ENCODE measurements at regions not wholly inside any gene's neighbourhood (a gene's known extent, or its start where the extent isn't known, plus 50 kb on each side); places are given as distances from the start of the nearest gene placed in this dataset.
"Not testable (repeated sequence)": the region's sequence is repeated elsewhere in the genome, so short reads cannot be mapped to it uniquely, and the experiment has no call there.

GRCh38 chr2:35976611-35977010 lies 379.0 kb upstream of the CRIM1 start:
- H3K27ac ChIP-seq (ENCODE audit: low read length): no peak overlapping the region
- no peaks in the 10 kb centered on the region for H3K9me3 ChIP-seq (ENCODE audit: control insufficient read depth, low read depth, low read length)
- H3K27me3 ChIP-seq (ENCODE audit: control insufficient read depth, insufficient read depth, low read length): no peaks in the 10 kb centered on the region
- H3K4me1 ChIP-seq (ENCODE audit: control insufficient read depth, low read depth, low read length): peaks cover 6% of the 10 kb centered on the region
- no peak overlapping the region for H3K4me3 ChIP-seq (ENCODE audit: low read length)
- H3K36me3 ChIP-seq (ENCODE audit: control insufficient read depth, low read depth, low read length): no peaks in the 10 kb centered on the region
- H3K9ac ChIP-seq (ENCODE audit: low read length): no peak overlapping the region

GRCh38 chr2:35973737-35974132 lies 381.8 kb upstream of the CRIM1 start:
- no peaks in the 10 kb centered on the region for H3K27me3 ChIP-seq (ENCODE audit: control insufficient read depth, insufficient read depth, low read length)
- peaks cover 10% of the 10 kb centered on the region for H3K4me1 ChIP-seq (ENCODE audit: control insufficient read depth, low read depth, low read length)
- no peaks in the 10 kb centered on the region for H3K36me3 ChIP-seq (ENCODE audit: control insufficient read depth, low read depth, low read length)
- no peak overlapping the region for H3K4me3 ChIP-seq (ENCODE audit: low read length)
- H3K27ac ChIP-seq (ENCODE audit: low read length): no peak overlapping the region
- no peak overlapping the region for H3K9ac ChIP-seq (ENCODE audit: low read length)
- H3K9me3 ChIP-seq (ENCODE audit: control insufficient read depth, low read depth, low read length): no peaks in the 10 kb centered on the region

GRCh38 chr2:35973132-35973736 lies 382.3 kb upstream of the CRIM1 start:
- no peak overlapping the region for H3K4me3 ChIP-seq (ENCODE audit: low read length)
- H3K36me3 ChIP-seq (ENCODE audit: control insufficient read depth, low read depth, low read length): no peaks in the 10 kb centered on the region
- no peak overlapping the region for H3K9ac ChIP-seq (ENCODE audit: low read length)
- peaks cover 10% of the 10 kb centered on the region for H3K4me1 ChIP-seq (ENCODE audit: control insufficient read depth, low read depth, low read length)
- no peaks in the 10 kb centered on the region for H3K27me3 ChIP-seq (ENCODE audit: control insufficient read depth, insufficient read depth, low read length)
- H3K9me3 ChIP-seq (ENCODE audit: control insufficient read depth, low read depth, low read length): no peaks in the 10 kb centered on the region
- H3K27ac ChIP-seq (ENCODE audit: low read length): no peak overlapping the region

- Histone ChIP-seq H3K27me3 (ENCODE audit: control insufficient read depth, insufficient read depth, low read length) (no peaks in the 10 kb centered on the region), H3K4me3 (ENCODE audit: low read length) (no peak overlapping the region), H3K9me3 (ENCODE audit: control insufficient read depth, low read depth, low read length) (no peaks in the 10 kb centered on the region), H3K27ac (ENCODE audit: low read length) (no peak overlapping the region), H3K9ac (ENCODE audit: low read length) (no peak overlapping the region), H3K4me1 (ENCODE audit: control insufficient read depth, low read depth, low read length) (no peaks in the 10 kb centered on the region), H3K36me3 (ENCODE audit: control insufficient read depth, low read depth, low read length) (no peaks in the 10 kb centered on the region)
Observed at GRCh38 chr2:35963824-35964223, 391.8 kb upstream of the CRIM1 start.

GRCh38 chr2:35963357-35963756 lies 392.2 kb upstream of the CRIM1 start:
- Histone ChIP-seq H3K27me3 (ENCODE audit: control insufficient read depth, insufficient read depth, low read length) (no peaks in the 10 kb centered on the region), H3K36me3 (ENCODE audit: control insufficient read depth, low read depth, low read length) (no peaks in the 10 kb centered on the region)

DNA sequence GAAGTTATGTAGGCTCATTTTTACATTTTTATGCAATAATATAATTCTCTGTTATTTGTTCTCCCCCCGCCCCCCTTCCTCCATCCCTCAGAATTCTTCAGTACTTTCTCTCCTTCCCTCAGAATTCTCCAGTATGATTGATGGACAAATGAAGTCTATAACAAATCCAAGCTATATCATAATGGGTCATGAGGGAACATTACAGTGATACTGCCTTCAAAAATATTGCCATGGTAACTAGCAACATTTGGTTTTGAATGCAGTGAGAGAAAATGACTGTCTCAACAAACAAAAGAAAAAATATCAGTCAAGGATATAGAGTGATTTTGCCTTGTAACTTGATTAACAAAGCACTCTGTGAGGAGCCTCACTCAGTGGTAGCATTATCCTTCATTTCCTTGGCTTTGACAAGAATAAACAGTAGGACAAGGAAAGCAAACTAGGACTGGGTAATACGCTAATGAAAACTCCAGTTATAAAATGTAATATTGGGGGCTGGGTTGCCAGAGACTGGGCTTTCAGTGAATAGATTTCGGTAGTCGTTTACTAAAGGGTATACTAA lies 392.9 kb upstream of the CRIM1 start:
- Histone ChIP-seq H3K27me3 (ENCODE audit: control insufficient read depth, insufficient read depth, low read length) (no peaks in the 10 kb centered on the region), H3K9ac (ENCODE audit: low read length) (no peak overlapping the region), H3K4me3 (ENCODE audit: low read length) (no peak overlapping the region), H3K9me3 (ENCODE audit: control insufficient read depth, low read depth, low read length) (no peaks in the 10 kb centered on the region), H3K4me1 (ENCODE audit: control insufficient read depth, low read depth, low read length) (no peaks in the 10 kb centered on the region), H3K36me3 (ENCODE audit: control insufficient read depth, low read depth, low read length) (no peaks in the 10 kb centered on the region), H3K27ac (ENCODE audit: low read length) (no peak overlapping the region)

More at GRCh38 chr2:35963357-35963756, 392.2 kb upstream of the CRIM1 start:
- Histone ChIP-seq H3K27ac (ENCODE audit: low read length) (no peak overlapping the region), H3K9ac (ENCODE audit: low read length) (no peak overlapping the region), H3K9me3 (ENCODE audit: control insufficient read depth, low read depth, low read length) (no peaks in the 10 kb centered on the region), H3K4me3 (ENCODE audit: low read length) (no peak overlapping the region), H3K4me1 (ENCODE audit: control insufficient read depth, low read depth, low read length) (no peaks in the 10 kb centered on the region)

DNA sequence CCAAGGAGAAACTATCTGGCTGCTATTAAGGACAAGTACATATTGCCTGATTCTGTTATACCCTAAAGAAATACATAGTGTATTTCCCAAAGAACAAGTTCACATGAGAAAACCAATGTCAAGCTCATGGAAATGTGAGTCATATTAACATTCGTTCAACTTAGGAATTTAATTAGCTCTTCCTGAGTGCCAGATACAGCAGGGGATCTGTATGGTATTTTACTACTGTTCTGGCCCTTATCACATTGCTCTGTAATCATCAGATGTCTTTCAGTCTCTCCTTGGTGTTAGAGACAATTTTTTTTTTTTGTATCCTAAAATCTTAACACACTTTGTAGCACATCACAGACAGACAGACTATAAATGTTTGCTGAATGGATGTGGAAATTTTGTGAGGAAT lies 395.0 kb upstream of the CRIM1 start:
- Histone ChIP-seq H3K4me3 (ENCODE audit: low read length) (no peak overlapping the region), H3K27ac (ENCODE audit: low read length) (no peak overlapping the region), H3K36me3 (ENCODE audit: control insufficient read depth, low read depth, low read length) (no peaks in the 10 kb centered on the region), H3K4me1 (ENCODE audit: control insufficient read depth, low read depth, low read length) (no peaks in the 10 kb centered on the region), H3K9me3 (ENCODE audit: control insufficient read depth, low read depth, low read length) (no peaks in the 10 kb centered on the region), H3K27me3 (ENCODE audit: control insufficient read depth, insufficient read depth, low read length) (no peaks in the 10 kb centered on the region), H3K9ac (ENCODE audit: low read length) (no peak overlapping the region)

DNA sequence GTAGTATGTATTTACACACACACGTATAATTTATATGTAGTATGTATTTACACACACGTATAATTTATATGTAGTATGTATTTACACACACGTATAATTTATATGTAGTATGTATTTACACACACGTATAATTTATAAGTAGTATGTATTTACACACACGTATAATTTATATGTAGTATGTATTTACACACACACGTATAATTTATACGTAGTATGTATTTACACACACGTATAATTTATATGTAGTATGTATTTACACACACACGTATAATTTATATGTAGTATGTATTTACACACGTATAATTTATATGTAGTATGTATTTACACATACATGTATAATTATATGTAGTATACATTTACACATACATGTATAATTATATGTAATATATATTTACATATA lies 398.5 kb upstream of the CRIM1 start:
- H3K4me3 ChIP-seq (ENCODE audit: low read length); H3K4me1 ChIP-seq (ENCODE audit: control insufficient read depth, low read depth, low read length); H3K27me3 ChIP-seq (ENCODE audit: control insufficient read depth, insufficient read depth, low read length); H3K36me3 ChIP-seq (ENCODE audit: control insufficient read depth, low read depth, low read length); H3K27ac ChIP-seq (ENCODE audit: low read length); H3K9me3 ChIP-seq (ENCODE audit: control insufficient read depth, low read depth, low read length); H3K9ac ChIP-seq (ENCODE audit: low read length): not testable (repeated sequence)

GRCh38 chr2:35946478-35946877 lies 409.1 kb upstream of the CRIM1 start:
- no peaks in the 10 kb centered on the region for H3K9me3 ChIP-seq (ENCODE audit: control insufficient read depth, low read depth, low read length)
- no peaks in the 10 kb centered on the region for H3K27me3 ChIP-seq (ENCODE audit: control insufficient read depth, insufficient read depth, low read length)
- no peak overlapping the region for H3K9ac ChIP-seq (ENCODE audit: low read length)
- H3K36me3 ChIP-seq (ENCODE audit: control insufficient read depth, low read depth, low read length): no peaks in the 10 kb centered on the region
- no peak overlapping the region for H3K4me3 ChIP-seq (ENCODE audit: low read length)
- H3K4me1 ChIP-seq (ENCODE audit: control insufficient read depth, low read depth, low read length): no peaks in the 10 kb centered on the region
- H3K27ac ChIP-seq (ENCODE audit: low read length): no peak overlapping the region

DNA sequence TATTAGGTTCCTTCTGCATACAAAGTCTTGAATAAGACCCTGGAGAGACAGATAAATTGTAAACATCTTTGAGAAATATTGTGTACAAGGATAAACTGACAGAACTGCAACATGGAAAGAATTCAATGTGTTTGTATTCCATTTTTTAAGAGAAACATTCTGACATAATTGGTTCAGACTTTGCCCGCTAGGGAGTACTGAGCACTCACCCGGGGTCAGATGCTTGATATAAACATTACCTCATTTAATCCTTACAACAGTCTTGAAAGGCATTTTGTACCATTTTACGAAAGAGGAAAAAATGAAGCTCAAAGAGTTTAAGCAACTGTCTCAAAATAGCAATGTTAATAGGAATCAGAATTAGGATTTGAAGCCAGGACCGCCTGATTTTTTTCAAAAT lies 416.7 kb upstream of the CRIM1 start:
- Histone ChIP-seq H3K36me3 (ENCODE audit: control insufficient read depth, low read depth, low read length) (no peaks in the 10 kb centered on the region), H3K27me3 (ENCODE audit: control insufficient read depth, insufficient read depth, low read length) (no peaks in the 10 kb centered on the region), H3K27ac (ENCODE audit: low read length) (no peak overlapping the region), H3K4me1 (ENCODE audit: control insufficient read depth, low read depth, low read length) (no peaks in the 10 kb centered on the region), H3K9me3 (ENCODE audit: control insufficient read depth, low read depth, low read length) (no peaks in the 10 kb centered on the region), H3K4me3 (ENCODE audit: low read length) (no peak overlapping the region), H3K9ac (ENCODE audit: low read length) (no peak overlapping the region)

DNA sequence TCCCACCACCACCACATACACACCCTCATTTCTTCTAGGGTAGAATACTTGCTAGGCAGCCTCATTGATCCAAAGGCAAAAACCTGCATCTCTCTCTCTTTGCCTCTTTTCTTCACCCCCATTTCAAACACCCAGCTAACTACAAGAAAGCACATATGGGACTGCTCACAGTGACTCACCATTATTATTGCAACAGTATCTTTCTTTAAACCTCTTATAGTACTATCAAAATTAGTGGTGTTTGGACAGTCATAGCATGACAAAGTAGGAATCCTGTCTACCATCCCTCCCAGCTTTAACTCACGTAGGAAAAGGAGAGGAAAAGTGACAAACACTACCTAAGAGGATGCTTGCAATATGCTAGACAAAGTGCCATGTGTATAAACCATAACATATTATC lies 422.5 kb upstream of the CRIM1 start:
- Histone ChIP-seq H3K27ac (ENCODE audit: low read length) (no peak overlapping the region), H3K4me3 (ENCODE audit: low read length) (no peak overlapping the region), H3K4me1 (ENCODE audit: control insufficient read depth, low read depth, low read length) (peaks cover 6% of the 10 kb centered on the region), H3K9ac (ENCODE audit: low read length) (no peak overlapping the region), H3K36me3 (ENCODE audit: control insufficient read depth, low read depth, low read length) (no peaks in the 10 kb centered on the region), H3K27me3 (ENCODE audit: control insufficient read depth, insufficient read depth, low read length) (no peaks in the 10 kb centered on the region), H3K9me3 (ENCODE audit: control insufficient read depth, low read depth, low read length) (no peaks in the 10 kb centered on the region)

DNA sequence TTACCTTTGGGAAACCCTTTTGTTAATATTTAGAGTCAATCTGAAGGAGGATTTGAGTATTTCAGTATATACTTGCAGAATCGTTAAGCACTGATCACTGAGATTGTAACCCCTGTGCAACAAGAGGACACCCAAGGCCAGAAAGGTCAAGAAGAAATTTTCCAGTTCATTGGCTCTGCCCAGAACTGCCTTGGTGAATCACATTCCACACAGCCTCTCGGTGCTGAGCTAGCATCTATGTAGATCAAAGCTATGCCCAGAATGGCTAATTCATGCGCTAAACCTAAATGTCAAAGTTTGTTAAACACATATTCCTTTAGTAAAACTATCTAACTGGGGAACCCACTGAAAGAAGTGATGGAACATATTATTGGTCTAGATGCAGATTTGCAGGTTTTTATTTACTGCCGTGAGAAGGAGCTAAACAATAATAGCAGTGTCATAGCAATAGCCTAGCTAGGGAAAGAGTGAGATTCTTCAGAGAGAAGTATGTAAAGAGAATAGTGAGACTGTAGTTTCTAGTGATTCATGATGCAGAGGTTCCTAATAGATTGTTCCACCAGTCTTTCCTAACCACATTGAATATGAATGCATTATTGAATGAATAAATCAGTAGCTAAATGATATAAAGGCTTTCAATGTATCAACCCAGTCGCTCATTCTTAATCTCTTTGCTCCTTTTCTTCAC lies 423.2 kb upstream of the CRIM1 start:
- Histone ChIP-seq H3K4me3 (ENCODE audit: low read length) (no peak overlapping the region), H3K9ac (ENCODE audit: low read length) (no peak overlapping the region), H3K36me3 (ENCODE audit: control insufficient read depth, low read depth, low read length) (no peaks in the 10 kb centered on the region), H3K9me3 (ENCODE audit: control insufficient read depth, low read depth, low read length) (no peaks in the 10 kb centered on the region), H3K27me3 (ENCODE audit: control insufficient read depth, insufficient read depth, low read length) (no peaks in the 10 kb centered on the region), H3K4me1 (ENCODE audit: control insufficient read depth, low read depth, low read length) (peaks cover 6% of the 10 kb centered on the region), H3K27ac (ENCODE audit: low read length) (no peak overlapping the region)
